Gastroesophageal sphincter (tissue), 3 donors: ENCODE measurements at regions not wholly inside any gene's neighbourhood (a gene's known extent, or its start where the extent isn't known, plus 50 kb on each side); places are given as distances from the start of the nearest gene placed in this dataset.

Experiments used
- EP300 ChIP-seq: sonication (generic); formaldehyde crosslinking; IDR thresholded peaks from one replicate; pipeline ENCODE4 v1.6.1; 2017; ENCODE audit warnings: antibody characterized with exemption, mild to moderate bottlenecking
- POLR2A ChIP-seq, 2 donors: fragments of 450-650 bp; IDR thresholded peaks; one replicate each; pipeline ENCODE4 v1.6.1; 2017; ENCODE audit warnings: antibody characterized with exemption in 2 of 2, mild to moderate bottlenecking in 2 of 2, moderate library complexity in 1 of 2
- TF ChIP-seq, protein P1 (sequence below), 4 experiments: fragments of 200-600 bp in 2 of 4; fragments of 450-650 bp in 2 of 4; sonication (generic) in 1 of 4; IDR thresholded peaks; one replicate each; pipeline ENCODE4 v1.5.1; 2017 to 2019; ENCODE audit warnings: antibody characterized with exemption in 4 of 4, mild to moderate bottlenecking in 2 of 4, moderate library complexity in 2 of 4

DNA sequence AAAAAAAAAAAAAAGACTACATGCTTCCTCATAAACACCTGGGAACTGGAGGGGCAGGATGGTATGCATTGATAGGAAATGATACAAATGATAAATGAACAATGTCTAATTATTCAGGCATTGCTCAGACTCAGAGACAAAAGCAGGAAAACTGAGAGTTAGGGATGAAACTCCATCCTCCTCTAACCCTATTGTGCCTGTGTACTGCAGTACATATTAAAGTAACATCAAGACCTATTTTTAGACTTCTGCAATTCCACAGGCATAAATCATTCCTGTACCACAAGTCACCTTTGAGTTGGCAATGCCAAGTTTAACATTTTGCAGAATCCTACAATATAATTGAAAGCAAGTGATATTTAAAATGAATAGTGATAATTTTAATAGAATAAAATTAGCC is 156.5 kb upstream of the USP15 start:
- TF ChIP-seq, protein P1, sequence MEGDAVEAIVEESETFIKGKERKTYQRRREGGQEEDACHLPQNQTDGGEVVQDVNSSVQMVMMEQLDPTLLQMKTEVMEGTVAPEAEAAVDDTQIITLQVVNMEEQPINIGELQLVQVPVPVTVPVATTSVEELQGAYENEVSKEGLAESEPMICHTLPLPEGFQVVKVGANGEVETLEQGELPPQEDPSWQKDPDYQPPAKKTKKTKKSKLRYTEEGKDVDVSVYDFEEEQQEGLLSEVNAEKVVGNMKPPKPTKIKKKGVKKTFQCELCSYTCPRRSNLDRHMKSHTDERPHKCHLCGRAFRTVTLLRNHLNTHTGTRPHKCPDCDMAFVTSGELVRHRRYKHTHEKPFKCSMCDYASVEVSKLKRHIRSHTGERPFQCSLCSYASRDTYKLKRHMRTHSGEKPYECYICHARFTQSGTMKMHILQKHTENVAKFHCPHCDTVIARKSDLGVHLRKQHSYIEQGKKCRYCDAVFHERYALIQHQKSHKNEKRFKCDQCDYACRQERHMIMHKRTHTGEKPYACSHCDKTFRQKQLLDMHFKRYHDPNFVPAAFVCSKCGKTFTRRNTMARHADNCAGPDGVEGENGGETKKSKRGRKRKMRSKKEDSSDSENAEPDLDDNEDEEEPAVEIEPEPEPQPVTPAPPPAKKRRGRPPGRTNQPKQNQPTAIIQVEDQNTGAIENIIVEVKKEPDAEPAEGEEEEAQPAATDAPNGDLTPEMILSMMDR (IDR thresholded peaks at IDR 0.05), result no peak
- no peak for TF ChIP-seq EP300
- no peak for TF ChIP-seq POLR2A (IDR thresholded peaks at IDR 0.05)
